ENCODE measurements at regions not wholly inside any gene's neighbourhood (a gene's known extent, or its start where the extent isn't known, plus 50 kb on each side); places are given as distances from the start of the nearest gene placed in this dataset.

DNA sequence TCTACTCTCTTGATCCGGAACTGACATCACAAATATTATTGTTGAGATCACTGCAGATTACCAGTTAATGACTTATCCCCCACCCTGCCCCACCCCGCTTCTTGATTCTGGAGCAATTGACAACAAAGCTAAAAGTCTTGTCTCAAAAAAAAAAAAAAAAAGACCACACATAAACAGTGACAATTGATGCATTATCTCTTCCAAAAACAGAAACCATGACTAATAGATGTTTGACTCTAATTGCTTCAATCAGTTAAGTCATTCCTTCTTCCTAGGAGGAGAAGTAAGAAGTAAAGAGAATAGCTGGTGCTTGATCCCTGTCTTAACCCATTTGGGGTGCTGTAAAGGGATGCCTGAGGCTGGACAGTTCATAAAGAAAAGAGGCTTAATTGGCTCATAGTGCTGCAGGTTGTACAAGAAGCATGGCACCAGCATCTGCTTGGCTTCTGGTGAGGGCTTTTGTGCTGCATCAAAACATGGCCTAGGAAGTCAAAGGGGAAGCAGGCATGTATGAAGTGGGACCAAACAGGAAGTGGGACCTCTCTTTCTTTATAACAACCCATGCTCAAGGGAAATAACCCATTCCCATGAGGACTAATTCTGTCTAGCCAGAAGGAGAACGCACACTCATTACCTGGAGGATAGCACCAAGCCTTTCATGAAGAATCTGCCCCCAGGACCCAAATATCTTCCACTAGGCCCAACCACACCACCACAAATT lies 158.7 kb downstream of the TMEM167A start:
- Histone ChIP-seq H3K36me3 (ENCODE audit: insufficient read depth, low read length, poor library complexity, severe bottlenecking) (no peaks in the 10 kb centered on the region), H3K4me1 (ENCODE audit: insufficient read depth, low read length, poor library complexity, severe bottlenecking) (no peaks in the 10 kb centered on the region), H3K4me3 (ENCODE audit: low read depth, low read length, poor library complexity, severe bottlenecking) (no peak overlapping the region), H3K9me3 (ENCODE audit: low read depth, low read length, poor library complexity, severe bottlenecking) (peaks cover 5% of the 10 kb centered on the region), H3K27me3 (replicated peaks; ENCODE audit: insufficient read depth, low read depth, low read length, poor library complexity) (no peaks in the 10 kb centered on the region), H3K27ac (ENCODE audit: low read depth, low read length, poor library complexity, severe bottlenecking) (no peak overlapping the region)
- intact Hi-C loops (cut with micrococcal nuclease; ENCODE audit: unreplicated experiment) = no loop called here
- ChIA-PET POLR2A (ENCODE audit: low non-redundant PET) (no interaction called here), CTCF (no interaction called here)
- no peak for DNase-seq (ENCODE audit: low spot score)
- TF ChIP-seq, protein P1, sequence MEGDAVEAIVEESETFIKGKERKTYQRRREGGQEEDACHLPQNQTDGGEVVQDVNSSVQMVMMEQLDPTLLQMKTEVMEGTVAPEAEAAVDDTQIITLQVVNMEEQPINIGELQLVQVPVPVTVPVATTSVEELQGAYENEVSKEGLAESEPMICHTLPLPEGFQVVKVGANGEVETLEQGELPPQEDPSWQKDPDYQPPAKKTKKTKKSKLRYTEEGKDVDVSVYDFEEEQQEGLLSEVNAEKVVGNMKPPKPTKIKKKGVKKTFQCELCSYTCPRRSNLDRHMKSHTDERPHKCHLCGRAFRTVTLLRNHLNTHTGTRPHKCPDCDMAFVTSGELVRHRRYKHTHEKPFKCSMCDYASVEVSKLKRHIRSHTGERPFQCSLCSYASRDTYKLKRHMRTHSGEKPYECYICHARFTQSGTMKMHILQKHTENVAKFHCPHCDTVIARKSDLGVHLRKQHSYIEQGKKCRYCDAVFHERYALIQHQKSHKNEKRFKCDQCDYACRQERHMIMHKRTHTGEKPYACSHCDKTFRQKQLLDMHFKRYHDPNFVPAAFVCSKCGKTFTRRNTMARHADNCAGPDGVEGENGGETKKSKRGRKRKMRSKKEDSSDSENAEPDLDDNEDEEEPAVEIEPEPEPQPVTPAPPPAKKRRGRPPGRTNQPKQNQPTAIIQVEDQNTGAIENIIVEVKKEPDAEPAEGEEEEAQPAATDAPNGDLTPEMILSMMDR (conservative IDR thresholded peaks at IDR 0.05; ENCODE audit: low read depth, low read length) = no peak
- TF ChIP-seq EZH2 (IDR thresholded peaks at IDR 0.05; ENCODE audit: borderline replicate concordance, low read depth, low read length, poor library complexity, severe bottlenecking) = no peak
- BruUV-seq (replicated peaks) = no TSS peak

DNA sequence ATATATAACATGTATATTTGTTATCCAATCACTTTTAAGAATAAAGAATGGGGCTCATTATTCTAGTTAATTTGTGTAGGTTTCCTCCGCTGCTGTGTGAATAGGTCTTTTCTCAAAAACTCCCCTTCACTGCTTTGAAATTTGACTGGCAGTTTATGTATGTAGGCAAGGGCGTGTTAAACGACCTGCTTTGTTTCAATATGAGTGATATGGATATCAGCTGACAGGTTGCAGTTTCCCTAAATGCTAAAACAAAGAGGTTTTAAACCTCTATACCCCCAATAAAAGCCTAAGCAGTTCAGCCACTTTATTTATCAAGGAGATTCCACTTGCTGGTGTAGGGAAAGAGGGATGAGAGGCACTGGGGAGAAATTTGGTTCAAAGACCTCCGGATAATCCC lies 159.6 kb downstream of the TMEM167A start:
- CTCF ChIA-PET = no interaction called here
- Histone ChIP-seq H3K27ac (ENCODE audit: low read depth, low read length, poor library complexity, severe bottlenecking) (no peak overlapping the region), H3K36me3 (ENCODE audit: insufficient read depth, low read length, poor library complexity, severe bottlenecking) (no peaks in the 10 kb centered on the region), H3K9me3 (ENCODE audit: low read depth, low read length, poor library complexity, severe bottlenecking) (peaks cover 5% of the 10 kb centered on the region), H3K4me3 (ENCODE audit: low read depth, low read length, poor library complexity, severe bottlenecking) (no peak overlapping the region), H3K4me1 (ENCODE audit: insufficient read depth, low read length, poor library complexity, severe bottlenecking) (no peaks in the 10 kb centered on the region), H3K27me3 (replicated peaks; ENCODE audit: insufficient read depth, low read depth, low read length, poor library complexity) (no peaks in the 10 kb centered on the region)
- POLR2A ChIA-PET (ENCODE audit: low non-redundant PET) = no interaction called here
- BruUV-seq (replicated peaks) = no TSS peak
- TF ChIP-seq, protein P1 (conservative IDR thresholded peaks at IDR 0.05; ENCODE audit: low read depth, low read length) = no peak
- TF ChIP-seq EZH2 (IDR thresholded peaks at IDR 0.05; ENCODE audit: borderline replicate concordance, low read depth, low read length, poor library complexity, severe bottlenecking) = no peak
- intact Hi-C loops (cut with micrococcal nuclease; ENCODE audit: unreplicated experiment) = no loop called here
- DNase-seq (ENCODE audit: low spot score) = no peak

DNA sequence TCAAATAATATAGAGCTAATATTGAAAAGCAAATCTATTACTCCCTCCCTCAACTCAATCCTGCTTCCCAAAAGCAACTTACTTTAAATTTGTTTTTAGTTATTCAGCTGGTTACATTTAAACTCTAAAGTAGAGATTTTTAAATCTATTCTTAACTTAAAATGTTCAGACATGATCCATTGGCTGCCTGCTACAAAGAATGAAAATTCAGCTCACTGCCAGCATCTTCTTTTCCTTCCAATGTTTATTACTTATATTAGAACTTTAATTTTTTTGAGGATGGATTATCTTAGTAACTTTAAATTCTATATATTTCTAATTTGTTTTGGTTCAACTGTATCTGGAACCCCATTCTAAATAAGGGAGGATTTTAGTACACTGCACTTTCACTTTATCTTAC lies 163.2 kb downstream of the TMEM167A start:
- Histone ChIP-seq H3K36me3 (ENCODE audit: insufficient read depth, low read length, poor library complexity, severe bottlenecking) (no peaks in the 10 kb centered on the region), H3K27me3 (replicated peaks; ENCODE audit: insufficient read depth, low read depth, low read length, poor library complexity) (no peaks in the 10 kb centered on the region), H3K4me3 (ENCODE audit: low read depth, low read length, poor library complexity, severe bottlenecking) (no peak overlapping the region), H3K9me3 (ENCODE audit: low read depth, low read length, poor library complexity, severe bottlenecking) (peaks cover 5% of the 10 kb centered on the region), H3K27ac (ENCODE audit: low read depth, low read length, poor library complexity, severe bottlenecking) (no peak overlapping the region), H3K4me1 (ENCODE audit: insufficient read depth, low read length, poor library complexity, severe bottlenecking) (no peaks in the 10 kb centered on the region)
- no TSS peak for BruUV-seq (replicated peaks)
- POLR2A ChIA-PET (ENCODE audit: low non-redundant PET) = no interaction called here
- TF ChIP-seq, protein P1 (conservative IDR thresholded peaks at IDR 0.05; ENCODE audit: low read depth, low read length) = no peak
- intact Hi-C loops (cut with micrococcal nuclease; ENCODE audit: unreplicated experiment) = no loop called here
- no peak for DNase-seq (ENCODE audit: low spot score)
- CTCF ChIA-PET = no interaction called here

Data from A673 (cell line).